Stimulated activated CD4-positive, alpha-beta T cell treated with anti-CD3 and anti-CD28 coated beads, Interleukin-1b, Interleukin-23, amount 100 ng/mL, for 4 hours (primary cell): ENCODE measurements at regions not wholly inside any gene's neighbourhood (a gene's known extent, or its start where the extent isn't known, plus 50 kb on each side); places are given as distances from the start of the nearest gene placed in this dataset.
"Not testable (repeated sequence)": the region's sequence is repeated elsewhere in the genome, so short reads cannot be mapped to it uniquely, and the experiment has no call there.

Experiments used
- DNase-seq, 2 donors: peaks; one replicate each; pipeline ENCODE4 v3.0.0-alpha.2; 2020; ENCODE audit warnings: low read depth in 2 of 2

DNA sequence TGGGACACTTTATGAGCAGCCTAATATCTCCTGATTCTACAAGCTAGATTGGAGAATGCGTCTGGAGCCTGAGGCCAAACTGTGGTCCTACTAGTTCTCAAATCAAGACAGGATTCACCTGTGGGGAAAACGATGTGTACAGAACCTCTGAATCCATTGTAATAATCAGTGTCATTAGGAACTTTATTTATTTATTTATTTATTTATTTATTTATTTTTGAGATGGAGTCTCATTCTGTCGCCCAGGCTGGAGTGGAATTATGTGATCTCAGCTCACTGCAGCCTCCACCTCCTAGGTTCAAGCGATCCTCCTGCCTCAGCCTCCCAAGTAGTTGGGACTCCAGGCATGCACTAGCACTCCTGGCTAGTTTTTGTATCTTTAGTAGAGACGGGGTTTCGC, 52.6 kb upstream of the KIF26B start:
- DNase-seq: not testable (repeated sequence)

DNA sequence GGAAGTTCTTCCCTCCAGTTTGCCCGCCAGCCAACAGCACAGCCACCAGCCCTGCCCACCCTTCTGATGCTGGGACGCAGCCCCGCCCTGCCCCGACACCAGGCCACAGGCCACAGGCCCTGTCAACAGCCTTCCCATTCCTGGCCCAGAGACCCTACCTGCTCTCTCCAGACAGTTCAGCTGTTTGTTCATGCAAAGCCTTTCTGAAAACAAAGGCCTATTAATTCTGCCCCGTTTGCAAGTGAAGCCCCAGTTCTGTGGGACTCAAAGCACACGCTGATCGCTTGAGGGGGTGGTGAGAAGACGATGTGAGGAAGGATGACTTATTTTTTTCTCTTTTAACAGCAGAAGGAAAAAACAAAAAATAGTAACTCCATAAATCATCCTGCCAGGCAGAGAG, 55.4 kb upstream of the KIF26B start:
- no peak for DNase-seq

DNA sequence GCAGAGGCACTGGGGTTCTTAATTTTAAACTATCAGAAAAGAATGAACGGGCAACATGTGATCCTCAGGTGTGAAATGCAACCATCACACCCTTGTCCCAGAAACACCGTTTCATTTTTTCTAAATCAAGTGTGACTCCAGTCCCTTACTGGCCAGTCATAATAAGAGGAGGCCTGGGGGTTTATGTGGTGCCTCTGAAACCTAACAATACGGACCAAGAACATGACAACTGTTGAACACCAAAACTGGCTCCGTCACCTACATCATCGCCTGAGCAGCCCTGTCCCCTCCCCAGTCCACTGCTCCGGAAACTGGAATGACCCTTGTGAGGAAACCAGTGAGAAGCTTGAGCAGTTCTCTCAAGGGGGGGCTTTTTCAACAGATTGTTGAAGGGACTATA, 55.9 kb upstream of the KIF26B start:
- DNase-seq: no peak

DNA sequence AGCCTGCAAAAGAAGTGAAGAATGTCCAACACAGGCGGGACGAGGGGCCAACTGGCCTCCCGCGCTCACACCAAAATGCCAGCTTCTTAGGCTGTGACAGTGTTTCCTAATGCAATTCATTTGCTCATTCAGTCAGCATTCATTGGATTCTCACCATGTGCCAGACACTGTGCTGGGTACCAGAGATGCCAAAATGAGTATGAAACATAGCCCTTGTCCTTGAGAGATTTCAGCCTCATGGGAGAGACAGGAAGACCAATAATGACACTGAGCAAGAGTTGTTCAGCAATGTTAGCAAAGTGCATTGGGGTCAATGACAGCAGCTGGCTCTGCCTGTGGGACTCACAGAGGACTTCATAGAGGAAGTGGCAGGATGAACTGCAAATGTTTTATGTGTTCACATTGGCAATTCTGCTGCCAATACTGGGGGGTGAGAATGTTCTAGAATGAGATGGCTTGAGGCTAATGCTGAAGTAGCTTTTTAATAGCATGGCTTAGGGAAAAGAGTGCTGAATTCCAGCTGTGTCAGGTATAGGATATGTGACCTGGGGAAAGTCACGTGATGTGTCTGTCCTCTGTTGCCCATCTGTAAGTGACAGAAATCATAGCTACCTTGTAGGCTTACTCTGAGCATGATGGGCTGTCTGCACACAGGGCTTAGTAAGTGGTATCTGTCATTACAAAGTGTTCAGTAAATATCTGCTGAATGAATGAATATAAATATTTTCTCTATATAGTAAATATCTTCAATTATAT, 58.3 kb upstream of the KIF26B start:
- DNase-seq: no peak

DNA sequence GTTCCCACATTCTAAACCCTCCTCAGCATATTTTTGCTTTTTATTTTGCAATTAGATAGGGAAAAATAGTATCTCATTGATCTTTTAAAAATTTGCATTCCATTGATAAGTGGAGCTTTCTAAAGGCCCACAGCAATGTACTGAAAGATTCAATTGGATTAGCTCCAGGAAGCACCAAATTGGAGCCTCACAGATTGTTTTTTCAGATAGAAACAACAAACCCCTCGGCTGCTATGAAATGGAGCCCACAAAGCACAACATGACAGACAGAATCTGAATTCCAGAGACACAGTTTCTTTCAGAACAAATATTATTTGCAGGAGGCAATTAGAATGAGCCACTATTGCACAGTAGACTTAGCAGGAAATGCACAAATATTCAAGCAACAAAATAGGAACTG, 58.9 kb upstream of the KIF26B start:
- DNase-seq: no peak

DNA sequence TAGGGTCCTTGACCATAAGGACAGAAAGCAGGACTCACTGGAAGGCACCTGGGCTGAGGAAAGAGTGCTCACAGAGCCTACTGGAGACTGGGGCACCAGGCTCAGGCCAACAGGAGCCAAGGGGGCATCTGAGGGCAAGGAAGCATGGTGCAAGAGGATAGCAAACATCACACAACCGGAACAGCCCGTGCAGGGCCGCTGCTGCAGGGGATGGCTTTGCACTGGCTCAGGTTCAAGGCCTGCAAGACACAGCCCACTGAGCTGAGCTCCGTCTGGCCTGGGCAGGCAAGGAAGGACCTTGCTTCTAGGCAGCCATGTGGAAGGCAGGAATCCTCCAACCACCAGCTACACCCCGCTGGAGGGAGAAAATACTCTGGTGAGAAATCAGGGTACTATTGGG, 59.8 kb upstream of the KIF26B start:
- DNase-seq: no peak

DNA sequence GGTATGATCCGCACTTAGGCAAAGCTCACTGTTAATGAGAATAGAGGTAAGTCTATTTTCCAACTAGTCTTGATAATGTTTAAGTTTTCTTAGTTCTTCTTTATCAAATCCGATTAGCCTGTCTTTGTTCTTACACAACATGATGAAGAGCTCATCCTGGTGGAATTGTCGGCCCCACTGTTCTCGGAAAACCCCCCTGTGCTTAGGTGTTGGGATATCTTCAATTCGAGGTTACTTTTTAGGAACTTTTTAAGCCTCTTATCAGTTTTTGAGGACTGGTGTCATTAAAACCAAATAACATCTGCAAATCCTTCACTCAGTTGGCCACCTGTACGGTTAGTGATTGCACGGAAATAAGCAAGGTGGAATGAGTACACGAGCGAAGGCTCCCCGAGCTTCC, 60.7 kb upstream of the KIF26B start:
- DNase-seq: no peak

DNA sequence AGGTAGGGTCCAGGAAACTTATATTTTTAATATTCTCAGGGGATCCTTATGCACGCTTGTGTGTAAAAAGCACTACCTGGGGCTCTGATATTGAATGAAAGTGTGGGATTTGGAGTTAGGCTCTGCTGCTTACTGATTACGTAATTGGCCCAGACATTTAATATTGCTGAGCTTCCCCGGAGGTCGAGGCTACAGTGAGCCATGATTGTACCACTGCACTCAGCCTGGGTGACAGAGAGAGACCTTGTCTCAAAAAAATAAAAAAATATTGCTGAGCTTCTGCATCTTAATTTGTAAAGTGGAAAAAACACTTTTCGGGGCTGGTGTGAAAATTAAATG, 62.2 kb upstream of the KIF26B start:
- DNase-seq: no peak

DNA sequence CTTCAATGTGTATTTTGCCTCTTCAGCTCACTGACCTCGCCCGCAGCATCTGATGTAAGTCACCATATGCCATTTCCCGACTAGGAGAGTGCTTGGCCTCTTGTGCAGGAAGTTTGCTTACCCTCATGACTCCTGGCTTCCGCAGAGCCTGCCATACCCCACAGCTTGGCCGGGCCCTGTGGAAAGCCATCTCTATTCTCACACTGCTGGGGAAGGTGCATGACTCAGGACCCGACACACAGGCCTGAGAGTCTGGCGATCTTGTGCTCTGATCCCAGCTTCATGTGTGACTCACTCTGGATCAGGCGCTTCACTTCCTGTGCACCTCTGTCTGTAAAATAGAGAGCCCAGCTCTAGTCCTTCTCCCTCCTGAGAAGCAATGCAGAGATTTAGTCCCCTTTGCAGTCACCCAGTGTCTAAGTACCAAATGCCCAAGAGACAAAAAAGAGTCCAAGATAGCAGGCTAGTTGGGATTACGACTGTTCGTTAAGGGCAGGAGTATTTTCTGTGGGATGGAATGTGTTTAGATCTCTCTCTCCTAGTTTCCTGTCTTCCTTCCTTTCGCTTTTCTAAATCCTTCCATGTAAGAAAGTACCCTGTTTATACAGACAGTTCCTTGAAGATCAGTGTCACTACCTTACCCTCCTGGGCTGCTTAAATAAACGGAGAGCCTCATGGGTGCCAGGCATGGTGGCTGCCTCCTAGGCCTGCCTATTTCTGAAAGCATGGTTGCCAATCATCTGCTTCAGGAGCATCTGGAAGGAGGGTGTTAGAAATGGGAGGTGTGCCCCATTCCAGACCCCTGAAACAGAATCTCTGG, 62.8 kb upstream of the KIF26B start:
- DNase-seq: no peak

DNA sequence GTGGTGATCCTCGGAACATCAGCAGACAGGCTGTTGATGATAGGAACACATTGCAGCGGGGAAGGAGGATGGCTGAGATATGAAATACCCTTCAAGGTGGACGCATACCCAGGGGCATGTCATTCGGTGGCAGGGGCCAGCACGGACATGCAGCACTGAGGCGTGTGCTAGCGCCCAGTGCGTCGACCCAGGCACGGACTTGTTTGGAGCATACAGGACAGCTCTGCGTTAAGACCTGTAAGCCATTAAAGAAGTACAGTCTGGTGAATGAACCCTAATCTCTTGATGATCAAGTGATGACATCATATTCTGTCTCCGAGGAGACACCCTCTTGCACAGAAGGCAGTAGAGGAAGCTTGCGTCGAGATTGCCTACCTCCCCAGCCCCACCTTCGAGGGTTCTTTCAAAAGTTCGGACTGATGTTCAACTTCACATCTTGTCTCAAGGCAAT, 63.6 kb upstream of the KIF26B start:
- no peak for DNase-seq

DNA sequence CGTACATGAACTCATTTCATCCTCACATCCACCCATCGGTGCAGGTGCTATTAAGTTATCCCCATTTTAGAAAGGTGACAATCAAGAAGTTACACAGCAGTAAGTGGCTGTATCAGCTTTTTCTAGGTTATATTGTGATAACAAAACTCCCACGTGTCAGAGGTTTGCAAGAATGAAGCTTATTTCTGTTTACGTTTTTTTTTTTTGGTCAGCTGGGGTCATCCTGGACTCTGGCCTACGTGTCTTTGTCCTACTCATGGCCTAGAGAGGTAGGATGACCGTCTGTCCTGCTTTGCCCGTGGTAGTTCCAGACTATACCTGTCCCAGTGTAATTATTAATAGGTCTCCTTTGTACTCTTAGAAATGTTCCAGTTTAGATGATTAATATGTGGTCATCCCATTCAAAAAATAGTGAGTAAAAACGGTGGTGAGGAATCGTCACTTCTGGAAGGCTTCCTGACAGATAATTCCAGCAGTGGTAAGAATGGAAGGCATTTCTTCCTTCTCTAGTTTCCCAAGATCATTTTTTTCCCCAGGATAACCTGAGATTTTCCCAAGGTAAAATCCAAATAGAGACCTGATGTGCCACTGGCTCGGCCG, 64.2 kb upstream of the KIF26B start:
- DNase-seq: no peak

DNA sequence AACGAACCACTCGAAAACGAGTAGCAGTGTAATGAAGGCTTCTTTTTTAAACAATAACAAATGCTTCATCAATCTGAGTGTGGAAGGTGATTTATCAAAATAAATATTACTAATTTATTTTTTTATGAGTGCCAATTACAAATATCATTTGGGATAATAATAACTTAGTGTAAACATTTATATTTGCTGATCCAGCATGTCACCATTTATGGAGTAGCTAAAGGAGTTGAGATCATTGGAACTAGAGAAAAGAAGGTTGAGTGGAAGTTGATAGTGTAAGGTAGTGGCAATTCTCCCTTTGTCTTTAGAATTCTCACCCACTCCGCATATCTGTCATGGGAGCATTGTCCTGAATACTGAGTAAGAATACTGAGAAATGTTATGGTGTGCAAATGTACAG, 67.1 kb upstream of the KIF26B start:
- no peak for DNase-seq

DNA sequence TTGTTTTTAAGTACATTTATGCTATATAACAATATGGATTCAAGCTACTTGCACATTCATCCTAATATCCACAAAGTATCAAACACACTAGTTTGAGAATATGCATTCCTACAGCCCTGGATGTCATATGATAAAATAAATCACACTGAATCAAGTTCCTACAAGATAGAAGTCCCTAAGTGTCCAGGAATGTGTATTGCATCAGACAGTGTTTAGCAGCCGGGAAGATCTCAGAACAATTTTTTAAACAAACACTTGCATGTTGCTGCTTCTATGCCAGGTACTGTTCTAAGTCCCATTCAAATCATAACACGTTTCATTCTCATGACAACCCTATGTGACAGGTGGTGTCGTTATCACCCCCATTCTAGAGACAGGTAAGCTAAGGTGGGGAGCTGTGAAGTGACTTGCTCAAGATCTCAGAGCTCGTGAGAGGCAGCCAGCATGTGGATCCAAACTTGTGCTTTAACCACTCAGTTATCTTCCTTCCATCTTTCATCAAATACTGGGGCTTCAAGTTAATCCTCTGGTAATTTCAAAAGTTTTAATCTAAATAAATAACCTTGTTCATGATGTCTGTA, 68.3 kb upstream of the KIF26B start:
- DNase-seq: no peak

DNA sequence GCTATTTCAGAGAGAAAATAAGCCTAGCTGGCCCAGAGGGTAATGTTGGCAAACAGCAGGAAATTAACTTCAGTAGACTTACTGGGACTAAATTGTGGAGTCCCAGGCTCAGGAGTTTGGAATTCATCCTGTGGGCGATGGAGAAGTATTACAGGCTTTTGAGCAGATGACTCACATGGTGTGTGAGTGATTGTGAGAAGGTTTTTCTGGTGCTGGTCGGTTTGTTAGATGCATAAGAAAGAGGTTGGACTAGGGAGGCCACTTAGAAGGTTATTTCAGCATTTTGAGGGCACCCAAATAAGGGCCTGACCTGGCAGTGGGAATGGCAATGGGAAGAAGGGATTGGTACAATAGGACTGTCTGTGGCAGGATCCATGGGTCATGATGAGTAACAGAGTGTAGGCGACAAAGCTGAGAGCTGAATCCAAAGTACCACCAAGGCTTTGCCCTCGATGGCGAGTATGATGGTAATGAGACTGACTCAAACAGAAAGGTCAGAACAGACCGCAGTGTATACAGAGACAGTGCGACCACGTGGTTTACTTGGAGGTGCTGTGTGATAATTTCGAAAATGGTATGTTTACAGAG, 69.2 kb upstream of the KIF26B start:
- no peak for DNase-seq

DNA sequence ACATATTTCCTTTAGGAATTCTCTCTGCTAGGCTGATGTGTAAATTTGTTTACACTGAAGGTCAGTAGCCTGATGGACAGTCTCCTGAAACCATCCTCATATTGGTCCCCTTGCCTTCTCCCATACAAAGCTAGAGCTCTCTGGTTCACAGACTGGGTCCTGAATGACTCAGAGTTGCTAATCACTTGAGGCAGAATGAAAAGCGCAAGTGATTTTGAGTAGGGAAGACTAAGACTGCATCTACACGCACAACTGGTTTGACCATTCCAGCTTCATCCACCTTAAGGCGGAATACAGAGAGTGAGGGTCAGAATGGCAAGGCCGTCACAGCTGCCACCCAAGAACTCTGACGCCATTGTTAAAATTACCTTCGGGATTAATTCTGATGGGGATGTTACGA, 70.2 kb upstream of the KIF26B start:
- DNase-seq: no peak

DNA sequence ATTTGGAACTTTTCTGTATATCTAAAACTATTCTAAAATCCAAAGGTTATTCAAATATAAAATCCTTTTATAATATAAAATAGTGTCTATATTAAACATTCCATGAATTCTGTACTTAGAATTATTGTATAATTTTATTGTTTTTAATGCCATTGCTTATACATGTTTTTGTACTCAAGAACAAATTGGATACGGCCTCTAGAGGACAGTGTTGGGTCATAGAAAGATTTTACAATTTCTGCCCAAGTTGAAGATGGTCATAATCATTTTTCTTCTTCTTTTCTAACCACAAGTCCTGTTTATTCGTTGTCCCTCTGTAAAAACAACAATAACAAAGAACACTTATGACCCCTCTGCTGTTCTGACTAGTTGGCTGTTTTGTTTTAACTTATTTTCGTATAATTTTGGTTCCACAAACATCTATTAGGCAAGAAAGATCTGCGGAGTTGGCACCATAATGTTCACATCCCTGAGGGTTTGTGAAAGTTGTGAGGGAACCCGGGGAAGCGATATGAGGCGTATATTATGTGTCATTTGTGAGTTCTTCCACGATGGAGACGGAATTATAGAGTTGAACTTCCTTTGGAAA, 75.7 kb upstream of the KIF26B start:
- DNase-seq: no peak

DNA sequence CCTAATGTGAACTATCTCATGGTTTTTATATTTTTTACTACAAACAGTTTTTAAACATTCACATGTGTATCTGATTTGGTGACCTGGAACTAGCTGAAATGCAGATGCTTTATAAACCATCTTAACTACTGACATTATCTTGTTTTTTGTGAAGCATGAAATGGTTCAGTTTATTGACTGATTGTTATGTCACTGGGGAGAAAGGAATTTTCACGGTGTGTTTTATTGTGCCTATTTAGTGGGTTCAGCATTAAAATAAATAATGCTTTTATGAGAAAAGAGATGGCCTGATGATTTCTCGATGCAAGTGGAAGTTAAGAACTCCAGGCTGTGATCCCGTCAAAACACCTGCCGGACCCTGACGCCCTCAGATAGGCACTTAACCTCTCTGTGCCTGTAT, 79.9 kb upstream of the KIF26B start:
- DNase-seq: no peak

DNA sequence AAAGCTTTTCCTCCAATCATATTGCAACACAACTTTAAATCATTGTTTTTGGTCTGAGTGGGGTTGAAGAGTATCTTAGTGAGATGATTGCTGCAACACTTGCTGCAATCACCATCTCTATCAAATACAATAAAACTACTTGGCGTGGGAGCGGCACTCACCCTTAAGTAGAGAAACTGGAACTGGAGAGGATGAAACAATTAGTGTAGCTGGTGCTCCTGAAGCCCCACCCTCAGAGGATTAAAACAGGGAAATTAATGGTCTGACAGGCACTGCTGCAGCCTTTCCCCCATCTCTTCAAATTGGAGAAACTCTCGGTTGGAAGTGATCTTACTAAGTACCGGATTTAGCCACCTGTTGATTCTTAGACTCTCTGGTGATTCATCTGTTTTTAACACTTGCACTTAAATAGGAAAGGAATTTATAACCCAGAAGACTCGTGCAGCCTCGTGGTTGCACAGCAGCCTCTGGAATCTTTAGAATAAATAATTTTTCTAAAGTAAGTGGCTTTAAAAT, 80.5 kb upstream of the KIF26B start:
- no peak for DNase-seq

DNA sequence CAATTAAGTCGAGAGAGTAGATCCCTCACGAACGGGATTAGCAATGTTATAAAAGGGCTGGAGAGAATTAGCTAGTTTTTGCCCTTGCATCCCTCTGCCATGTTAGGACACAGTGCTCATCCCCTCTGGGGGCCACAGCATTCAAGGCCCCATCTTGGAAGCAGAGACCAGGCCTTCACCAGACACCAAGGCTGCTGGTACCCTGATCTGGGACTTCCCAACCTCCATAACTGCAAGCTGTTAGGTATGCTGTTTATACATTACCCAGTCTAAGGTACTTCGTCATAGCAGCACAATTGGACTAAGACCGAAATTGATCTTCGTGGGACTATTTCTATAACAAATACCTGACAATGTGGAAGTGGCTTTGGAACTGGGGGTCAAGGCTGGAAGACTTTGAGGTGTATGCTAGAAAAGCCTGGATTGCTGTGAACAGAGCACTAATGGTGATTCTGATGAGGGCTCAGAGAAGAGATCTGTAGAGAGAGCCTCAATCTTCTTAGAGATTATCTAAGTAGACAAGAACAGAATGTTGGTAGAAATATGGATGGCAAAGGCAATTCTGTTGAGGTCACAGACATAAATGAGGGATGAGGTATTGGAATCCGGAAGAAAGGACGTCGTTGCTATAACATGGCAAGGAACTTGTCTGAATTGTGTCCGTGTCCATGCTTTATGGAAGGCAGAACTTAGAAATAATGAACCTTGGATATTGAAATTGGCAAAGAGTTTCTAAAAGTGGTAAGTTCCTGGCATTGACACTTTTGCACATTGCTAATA, 83.8 kb upstream of the KIF26B start:
- DNase-seq: no peak

DNA sequence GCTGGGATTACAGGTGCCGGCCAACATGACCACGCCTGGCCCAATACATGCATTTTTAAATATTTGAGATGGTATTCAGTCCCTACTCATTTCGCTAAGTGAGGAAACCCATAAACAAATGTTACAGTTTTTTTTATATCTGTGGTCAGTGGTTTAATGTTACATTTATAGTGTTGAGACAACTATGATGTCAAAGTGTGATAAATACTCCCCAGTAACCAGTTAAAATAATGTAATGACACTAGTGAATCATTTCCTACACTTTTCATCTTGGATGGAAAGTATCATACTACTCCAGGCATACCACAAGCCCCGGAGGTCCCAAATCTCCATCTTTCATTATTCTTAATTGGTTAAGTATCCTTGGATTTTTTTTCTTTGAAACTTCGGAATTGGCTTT, 87.5 kb upstream of the KIF26B start:
- DNase-seq: no peak

DNA sequence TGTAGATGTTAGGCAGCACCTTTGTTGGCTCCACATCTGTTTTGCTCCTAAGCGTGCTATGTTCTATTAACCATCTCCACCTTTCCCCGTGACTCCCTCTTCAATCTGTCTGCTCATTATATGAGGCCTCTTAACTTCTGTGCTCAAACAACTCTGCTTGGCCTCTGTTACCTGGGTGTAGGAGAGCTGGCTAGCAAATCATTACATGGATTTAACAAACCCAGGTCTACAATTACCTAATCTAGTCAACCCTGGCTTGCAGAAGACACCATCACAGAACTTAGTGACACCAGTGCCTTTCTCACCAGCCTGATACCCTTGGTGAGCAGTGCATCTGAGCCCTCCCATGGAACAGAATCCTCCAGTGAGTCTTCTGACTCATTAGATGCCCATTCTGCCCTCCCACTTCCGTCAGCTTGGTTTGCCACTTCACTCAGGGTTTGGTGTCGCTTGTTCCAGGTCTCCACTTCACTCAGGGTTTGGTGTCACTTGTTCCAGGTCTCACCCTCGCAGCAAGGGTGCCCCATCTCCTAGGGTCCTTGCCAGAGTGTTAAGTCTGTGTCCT, 92.0 kb upstream of the KIF26B start:
- no peak for DNase-seq
